ENCODE measurements at regions not wholly inside any gene's neighbourhood (a gene's known extent, or its start where the extent isn't known, plus 50 kb on each side); places are given as distances from the start of the nearest gene placed in this dataset.

DNA sequence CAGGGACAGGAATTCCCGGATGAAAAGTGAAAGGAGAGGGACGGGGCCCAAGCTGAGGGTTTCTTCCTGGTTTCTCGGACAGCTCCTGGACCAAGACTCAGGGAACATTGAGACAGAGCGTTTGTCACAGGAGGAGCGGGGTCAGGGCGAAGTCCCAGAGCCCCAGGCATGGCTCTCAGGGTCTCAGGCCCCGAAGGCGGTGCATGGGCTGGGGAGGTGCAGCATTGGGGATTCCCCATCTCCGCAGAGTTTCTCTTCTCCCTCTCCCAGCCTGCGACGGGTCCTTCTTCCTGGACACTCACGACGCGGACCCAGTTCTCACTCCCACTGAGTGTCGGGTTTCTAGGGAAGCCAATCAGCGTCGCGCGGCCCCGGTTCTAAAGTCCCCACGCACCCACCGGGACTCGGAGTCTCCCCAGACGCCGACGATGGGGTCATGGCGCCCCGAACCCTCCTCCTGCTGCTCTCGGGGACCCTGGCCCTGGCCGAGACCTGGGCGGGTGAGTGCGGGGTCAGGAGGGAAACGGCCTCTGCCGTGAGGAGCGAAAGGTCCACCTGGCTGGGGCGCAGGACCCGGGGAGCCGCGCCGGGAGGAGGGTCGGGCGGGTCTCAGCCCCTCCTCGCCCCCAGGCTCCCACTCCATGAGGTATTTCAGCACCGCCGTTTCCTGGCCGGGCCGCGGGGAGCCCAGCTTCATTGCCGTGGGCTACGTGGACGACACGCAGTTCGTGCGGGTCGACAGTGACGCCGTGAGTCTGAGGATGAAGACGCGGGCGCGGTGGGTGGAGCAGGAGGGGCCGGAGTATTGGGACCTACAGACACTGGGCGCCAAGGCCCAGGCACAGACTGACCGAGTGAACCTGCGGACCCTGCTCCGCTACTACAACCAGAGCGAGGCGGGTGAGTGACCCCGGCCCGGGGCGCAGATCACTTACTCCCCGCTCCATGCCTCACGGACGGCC is 54.6 kb upstream of the POLR1H start:
- Histone ChIP-seq H3K9me3 (no peaks in the 10 kb centered on the region), H3K4me1 (peaks cover 0 to 24% (median 19%) of the 10 kb centered on the region in 6 donors), H3K27me3 (replicated peaks in 1 of 7) (peaks cover 0 to 36% (median 15%) of the 10 kb centered on the region in 7 donors), H3K27ac (peak overlapping the region in 5 of 8 donors; percentile 33 to 50 (median 43)), H3K36me3 (peaks cover 0 to 18% (median 0%) of the 10 kb centered on the region in 6 donors), H3K4me3 (peak overlapping the region; percentile 49 to 67 (median 54))
- WGBS, 5 donors, result 4 to 8% (median 7%) methylated on average over 62 to 74 of the region's 74 CpGs
- TF ChIP-seq CTCF (IDR thresholded peaks at IDR 0.05 in 8 of 11, conservative IDR thresholded peaks at IDR 0.05 in 3 of 11) (no peak), POLR2A (IDR thresholded peaks at IDR 0.05) (no peak), POLR2AphosphoS5 (IDR thresholded peaks at IDR 0.05) (peak in 2 of 3 donors; percentile 46 to 51)
- DNase-seq, result peak; percentile 78
- intact Hi-C loops (cut with DNase I; ENCODE audit: low total_unique reads), result no loop called here

DNA sequence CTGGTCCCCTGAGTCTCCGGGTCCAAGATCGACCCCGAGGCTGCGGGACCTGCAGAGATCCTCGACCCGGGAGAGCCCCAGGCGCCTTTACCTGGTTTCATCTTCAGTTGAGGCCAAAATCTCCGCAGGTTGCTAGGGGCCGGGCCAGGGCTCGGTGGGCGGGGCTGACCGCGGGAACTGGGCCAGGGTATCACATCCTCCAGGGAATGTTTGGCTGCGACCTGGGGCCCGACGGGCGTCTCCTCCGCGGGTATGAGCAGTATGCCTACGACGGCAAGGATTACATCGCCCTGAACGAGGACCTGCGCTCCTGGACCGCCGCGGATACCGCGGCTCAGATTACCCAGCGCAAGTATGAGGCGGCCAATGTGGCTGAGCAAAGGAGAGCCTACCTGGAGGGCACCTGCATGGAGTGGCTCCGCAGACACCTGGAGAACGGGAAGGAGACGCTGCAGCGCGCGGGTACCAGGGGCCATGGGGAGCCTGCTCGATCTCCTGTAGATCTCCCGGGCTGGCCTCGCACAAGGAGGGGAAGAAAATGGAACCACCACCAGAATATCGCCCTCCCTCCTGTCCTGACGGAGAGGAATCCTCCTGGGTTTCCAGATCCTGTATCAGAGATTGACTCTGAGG is 53.8 kb upstream of the POLR1H start:
- no peak for TF ChIP-seq POLR2A (IDR thresholded peaks at IDR 0.05)
- TF ChIP-seq POLR2AphosphoS5 (IDR thresholded peaks at IDR 0.05), result no peak
- TF ChIP-seq CTCF (IDR thresholded peaks at IDR 0.05 in 8 of 11, conservative IDR thresholded peaks at IDR 0.05 in 3 of 11), result no peak
- Histone ChIP-seq H3K9me3 (no peaks in the 10 kb centered on the region), H3K27ac (no peak overlapping the region), H3K36me3 (peaks cover 0 to 20% (median 0%) of the 10 kb centered on the region in 6 donors), H3K4me3 (peak overlapping the region; percentile 49 to 67 (median 54)), H3K27me3 (replicated peaks in 1 of 7) (peaks cover 0 to 36% (median 15%) of the 10 kb centered on the region in 7 donors), H3K4me1 (peaks cover 0 to 24% (median 19%) of the 10 kb centered on the region in 6 donors)
- WGBS, 5 donors, result 6 to 21% (median 9%) methylated on average over 10 to 42 of the region's 42 CpGs
- peak; percentile 81 for DNase-seq
- intact Hi-C loops (cut with DNase I; ENCODE audit: low total_unique reads), result no loop called here

- no peak overlapping the region for H3K4me3 ChIP-seq
- no peaks in the 10 kb centered on the region for H3K9me3 ChIP-seq
- 90 to 97% (median 93%) methylated on average over 3 of the region's 3 CpGs for WGBS, 5 donors
- H3K27ac ChIP-seq, result no peak overlapping the region
- H3K4me1 ChIP-seq, result peaks cover 0 to 30% (median 19%) of the 10 kb centered on the region in 6 donors
- H3K27me3 ChIP-seq (replicated peaks in 1 of 7), result peaks cover 0 to 36% (median 15%) of the 10 kb centered on the region in 7 donors
- peaks cover 0 to 20% (median 0%) of the 10 kb centered on the region in 6 donors for H3K36me3 ChIP-seq
- DNase-seq, result no peak
- TF ChIP-seq POLR2A (IDR thresholded peaks at IDR 0.05) (no peak), POLR2AphosphoS5 (IDR thresholded peaks at IDR 0.05) (no peak), CTCF (IDR thresholded peaks at IDR 0.05 in 8 of 11, conservative IDR thresholded peaks at IDR 0.05 in 3 of 11) (no peak)
- intact Hi-C loops (cut with DNase I; ENCODE audit: low total_unique reads), result no loop called here
Measured at GRCh38 chr6:30009113-30009512, 52.0 kb upstream of the POLR1H start.
